Thymus (tissue), 11 donors: ENCODE measurements at regions not wholly inside any gene's neighbourhood (a gene's known extent, or its start where the extent isn't known, plus 50 kb on each side); places are given as distances from the start of the nearest gene placed in this dataset.

Experiments
- DNase-seq, 9 donors: peaks; one replicate each; pipeline ENCODE4 v3.0.0-alpha.2; 2013; ENCODE audit warnings: low spot score in 9 of 9, low read depth in 6 of 9, missing footprints in 1 of 9
- H3K27ac ChIP-seq, 2 donors: one replicate each; pipeline ENCODE4 v1.5.1; 2013; ENCODE audit warnings: control low read depth in 1 of 2, low read depth in 1 of 2, low read length in 1 of 2, mild to moderate bottlenecking in 1 of 2, moderate library complexity in 1 of 2
- H3K27me3 ChIP-seq, 2 donors: one replicate each; pipeline ENCODE4 v1.5.1; 2013; ENCODE audit warnings: low read length in 1 of 2; ENCODE audit not compliant: control insufficient read depth in 2 of 2, insufficient read depth in 1 of 2
- H3K36me3 ChIP-seq, 2 donors: one replicate each; pipeline ENCODE4 v1.5.1; 2013; ENCODE audit warnings: low read length in 1 of 2, mild to moderate bottlenecking in 1 of 2, moderate library complexity in 1 of 2; ENCODE audit not compliant: control insufficient read depth in 2 of 2, insufficient read depth in 2 of 2
- H3K4me1 ChIP-seq, 2 donors: one replicate each; pipeline ENCODE4 v1.5.1; 2013; ENCODE audit warnings: low read length in 2 of 2; ENCODE audit not compliant: control insufficient read depth in 2 of 2, insufficient read depth in 2 of 2
- H3K4me3 ChIP-seq, 2 donors: one replicate each; pipeline ENCODE4 v1.5.1; 2013; ENCODE audit warnings: low read length in 2 of 2, control low read depth in 1 of 2, mild to moderate bottlenecking in 1 of 2
- H3K9me3 ChIP-seq, 2 donors: one replicate each; pipeline ENCODE4 v1.5.1; 2013; ENCODE audit warnings: low read length in 1 of 2, mild to moderate bottlenecking in 1 of 2; ENCODE audit not compliant: control insufficient read depth in 2 of 2, insufficient read depth in 1 of 2
- WGBS: extraction: QIAGEN DNeasy Blood & Tissue Kit; methylation state at CpG from one replicate; pipeline ENCODE4 v1.1.7; 2013; 5-methylcytosine and 5-hydroxymethylcytosine counted together
- donor health status: healthy.

DNA sequence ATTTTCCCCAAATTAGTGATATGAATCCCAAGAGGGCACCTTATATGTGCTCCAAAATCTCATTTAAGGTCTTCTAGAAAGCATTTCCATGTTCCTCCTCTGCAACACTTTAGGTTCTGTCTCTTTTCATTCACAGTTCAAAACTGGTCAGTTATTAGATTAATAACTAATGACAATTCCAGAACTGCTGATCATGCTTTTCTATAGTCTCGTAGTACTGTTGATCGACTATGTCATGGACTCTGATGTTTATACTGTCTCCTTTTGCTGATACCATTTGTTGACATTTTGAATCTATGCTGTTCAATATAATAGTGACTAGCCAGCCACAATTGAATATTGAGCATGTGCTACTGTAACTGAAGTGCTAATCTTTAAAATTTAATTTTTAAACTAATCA is 728.3 kb downstream of the LRFN5 start:
- H3K9me3 ChIP-seq: no peaks in the 10 kb centered on the region
- no peaks in the 10 kb centered on the region for H3K36me3 ChIP-seq
- H3K27ac ChIP-seq: no peak overlapping the region
- WGBS: 93% methylated on average over 2 of the region's 2 CpGs
- no peaks in the 10 kb centered on the region for H3K27me3 ChIP-seq
- DNase-seq: no peak
- H3K4me3 ChIP-seq: no peak overlapping the region
- no peaks in the 10 kb centered on the region for H3K4me1 ChIP-seq

DNA sequence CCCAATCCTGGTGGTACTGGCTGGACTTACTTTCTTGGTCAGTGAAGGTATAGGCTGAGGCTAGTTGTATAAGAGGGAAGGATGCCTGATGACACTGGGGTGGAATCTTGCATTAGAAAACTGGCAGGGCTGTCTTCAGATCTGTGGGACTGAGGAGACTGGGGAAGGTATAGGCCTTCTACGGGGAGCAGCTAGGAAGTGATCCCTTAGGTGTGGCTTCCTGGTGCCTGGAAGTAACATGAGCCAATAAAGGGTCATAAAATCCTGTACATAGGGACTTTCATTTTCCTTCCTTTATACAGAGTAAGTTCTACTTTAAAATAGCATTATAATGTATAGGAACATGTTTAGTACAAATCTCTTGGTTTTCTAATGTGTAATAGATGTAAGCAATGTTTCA is 716.8 kb downstream of the LRFN5 start:
- DNase-seq: no peak
- Histone ChIP-seq H3K9me3 (no peaks in the 10 kb centered on the region), H3K4me1 (no peaks in the 10 kb centered on the region), H3K36me3 (no peaks in the 10 kb centered on the region), H3K4me3 (no peak overlapping the region), H3K27ac (no peak overlapping the region), H3K27me3 (no peaks in the 10 kb centered on the region)
- WGBS: 96% methylated on average over 1 of the region's 1 CpG

DNA sequence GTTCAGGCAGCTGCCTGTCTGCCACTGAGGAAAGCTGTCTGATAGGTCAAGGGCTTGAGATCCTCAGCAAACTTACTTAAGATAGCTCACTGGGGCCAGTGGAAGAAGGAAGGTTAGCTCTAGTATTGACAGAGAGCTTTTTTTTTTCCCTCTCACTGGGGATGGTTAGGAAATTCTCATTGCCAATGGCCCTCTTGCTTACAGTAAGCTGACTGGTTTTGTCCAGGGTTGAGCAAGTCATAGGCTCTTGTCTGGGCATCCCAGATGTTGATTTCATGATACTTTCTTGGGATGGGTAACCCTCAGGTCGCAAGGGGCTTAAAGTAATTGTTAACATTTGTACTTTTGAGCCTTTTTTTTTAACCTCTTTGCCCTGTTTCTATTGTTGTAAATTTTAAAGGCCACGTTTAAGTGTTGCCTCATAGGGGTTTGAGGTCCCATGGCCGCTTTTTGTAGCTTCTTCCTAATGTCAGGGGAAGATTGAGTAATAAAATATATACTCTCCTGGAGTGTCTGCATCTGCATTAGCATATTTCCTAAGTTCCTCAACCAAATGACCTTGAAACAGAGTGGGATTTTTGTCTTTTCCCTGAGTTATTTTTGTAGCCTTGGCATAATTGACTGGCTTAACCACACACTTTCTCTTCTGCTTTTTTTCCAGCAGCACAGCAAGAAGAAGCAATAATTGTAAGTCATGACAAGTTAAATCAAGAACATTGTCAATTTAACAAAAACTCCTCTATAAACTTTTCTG is 716.0 kb downstream of the LRFN5 start:
- no peaks in the 10 kb centered on the region for H3K4me1 ChIP-seq
- no peaks in the 10 kb centered on the region for H3K36me3 ChIP-seq
- WGBS: 79% methylated on average over 3 of the region's 3 CpGs
- H3K9me3 ChIP-seq: no peaks in the 10 kb centered on the region
- no peak overlapping the region for H3K4me3 ChIP-seq
- no peaks in the 10 kb centered on the region for H3K27me3 ChIP-seq
- DNase-seq: no peak
- no peak overlapping the region for H3K27ac ChIP-seq

DNA sequence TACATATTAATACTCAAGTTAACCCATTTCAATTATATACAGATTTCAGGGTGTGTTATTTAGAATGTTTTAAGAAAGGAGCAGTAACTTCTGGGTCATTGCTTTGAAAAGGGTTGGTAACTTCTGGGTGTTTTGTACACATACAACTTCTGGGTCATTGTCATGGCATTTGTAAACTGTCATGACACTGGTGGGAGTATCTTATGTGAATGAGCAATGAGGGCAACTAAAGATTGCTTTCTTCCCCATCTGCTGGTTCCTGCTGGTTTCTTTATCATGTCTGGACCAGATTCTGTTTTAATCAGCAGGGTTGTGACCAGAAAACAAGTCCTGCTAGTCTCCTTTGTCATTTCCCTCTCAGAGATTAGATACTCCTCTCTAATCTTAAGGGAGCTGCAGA is 713.3 kb downstream of the LRFN5 start:
- Histone ChIP-seq H3K4me3 (no peak overlapping the region), H3K27ac (no peak overlapping the region), H3K4me1 (no peaks in the 10 kb centered on the region), H3K9me3 (no peaks in the 10 kb centered on the region), H3K36me3 (no peaks in the 10 kb centered on the region), H3K27me3 (no peaks in the 10 kb centered on the region)
- DNase-seq: no peak

- DNase-seq: no peak
- no peaks in the 10 kb centered on the region for H3K9me3 ChIP-seq
Observed at GRCh38 chr14:42316693-42317092, 710.0 kb downstream of the LRFN5 start.

GRCh38 chr14:42311876-42312275 is 705.2 kb downstream of the LRFN5 start:
- Histone ChIP-seq H3K36me3 (no peaks in the 10 kb centered on the region), H3K27ac (no peak overlapping the region), H3K4me1 (no peaks in the 10 kb centered on the region), H3K27me3 (no peaks in the 10 kb centered on the region), H3K9me3 (peaks cover 0 to 1% of the 10 kb centered on the region in 2 donors), H3K4me3 (no peak overlapping the region)
- WGBS: 92% methylated on average over 9 of the region's 9 CpGs
- DNase-seq: no peak

More at GRCh38 chr14:42316693-42317092, 710.0 kb downstream of the LRFN5 start:
- H3K27me3 ChIP-seq: no peaks in the 10 kb centered on the region
- H3K4me1 ChIP-seq: no peaks in the 10 kb centered on the region
- H3K4me3 ChIP-seq: no peak overlapping the region
- H3K27ac ChIP-seq: no peak overlapping the region
- no peaks in the 10 kb centered on the region for H3K36me3 ChIP-seq

DNA sequence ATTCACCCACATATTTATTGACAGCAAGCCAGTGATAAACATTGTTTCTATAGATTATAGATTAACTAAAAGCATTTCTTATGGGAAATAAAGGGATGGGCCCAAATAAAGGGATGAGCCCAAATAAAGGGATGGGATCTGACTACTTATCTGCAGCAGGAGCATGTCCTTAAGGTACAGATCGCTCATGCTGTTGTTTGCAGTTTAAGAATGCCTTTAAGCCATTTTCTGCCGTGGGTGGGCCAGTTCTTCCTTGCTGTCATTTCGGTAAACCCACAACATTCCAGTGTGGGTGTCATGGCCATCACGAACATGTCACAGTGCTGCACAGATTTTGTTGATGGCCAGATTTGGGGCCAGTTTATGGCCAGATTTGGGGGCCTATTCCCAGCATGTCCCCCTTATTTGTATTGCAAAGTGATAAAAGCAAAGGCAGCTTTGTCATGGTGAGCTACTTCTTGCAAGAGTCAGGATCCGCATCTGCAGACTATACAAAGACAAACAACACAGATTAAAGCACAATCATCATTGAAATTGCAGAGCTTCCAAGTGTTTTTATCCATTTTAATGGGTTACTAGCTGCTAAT is 700.7 kb downstream of the LRFN5 start:
- H3K27ac ChIP-seq: no peak overlapping the region
- H3K27me3 ChIP-seq: no peaks in the 10 kb centered on the region
- no peak for DNase-seq
- H3K9me3 ChIP-seq: peaks cover 0 to 1% of the 10 kb centered on the region in 2 donors
- H3K4me1 ChIP-seq: no peaks in the 10 kb centered on the region
- whole genome bisulfite sequencing: 95% methylated on average over 5 of the region's 5 CpGs
- H3K36me3 ChIP-seq: no peaks in the 10 kb centered on the region
- H3K4me3 ChIP-seq: no peak overlapping the region

GRCh38 chr14:42299692-42300091 is 693.0 kb downstream of the LRFN5 start:
- WGBS: 71% methylated on average over 2 of the region's 2 CpGs
- Histone ChIP-seq H3K4me3 (no peak overlapping the region), H3K9me3 (no peaks in the 10 kb centered on the region), H3K36me3 (no peaks in the 10 kb centered on the region), H3K27ac (no peak overlapping the region), H3K4me1 (no peaks in the 10 kb centered on the region), H3K27me3 (no peaks in the 10 kb centered on the region)
- no peak for DNase-seq

- Histone ChIP-seq H3K4me3 (no peak overlapping the region), H3K9me3 (no peaks in the 10 kb centered on the region), H3K36me3 (no peaks in the 10 kb centered on the region), H3K4me1 (no peaks in the 10 kb centered on the region), H3K27ac (no peak overlapping the region), H3K27me3 (no peaks in the 10 kb centered on the region)
- 91% methylated on average over 1 of the region's 1 CpG for WGBS
- no peak for DNase-seq
Observed at GRCh38 chr14:42293180-42293579, 686.5 kb downstream of the LRFN5 start.
